ENCODE measurements at regions not wholly inside any gene's neighbourhood (a gene's known extent, or its start where the extent isn't known, plus 50 kb on each side); places are given as distances from the start of the nearest gene placed in this dataset.

GRCh38 chr6:23031986-23032385 lies 462.6 kb downstream of the HDGFL1 start:
- Mint-ChIP-seq H3K4me3 (no peak overlapping the region), H3K4me1 (peaks cover 15% of the 10 kb centered on the region), H3K27ac (no peak overlapping the region), H3K9me3 (no peaks in the 10 kb centered on the region), H3K27me3 (ENCODE audit: insufficient read depth, low read depth) (no peaks in the 10 kb centered on the region), H3K36me3 (no peaks in the 10 kb centered on the region)
- Histone ChIP-seq H3K9ac (no peak overlapping the region), H3K4me3 (no peak overlapping the region), H3K9me3 (ENCODE audit: low read depth) (no peaks in the 10 kb centered on the region), H2AFZ (replicated peaks) (no peak overlapping the region), H3K27me3 (no peaks in the 10 kb centered on the region), H3F3A (ENCODE audit: low read depth) (no peaks in the 10 kb centered on the region), H3K27ac (no peak overlapping the region), H3K79me2 (ENCODE audit: low read depth) (no peaks in the 10 kb centered on the region), H3K36me3 (no peaks in the 10 kb centered on the region), H3K4me2 (no peak overlapping the region), H4K20me1 (ENCODE audit: low read depth) (no peaks in the 10 kb centered on the region), H3K4me1 (peaks cover 7% of the 10 kb centered on the region)
- no peak for TF ChIP-seq CTCF (IDR thresholded peaks at IDR 0.05)
- no peak for TF ChIP-seq EZH2phosphoT487 (IDR thresholded peaks at IDR 0.05)
- no peak for TF ChIP-seq EZH2 (IDR thresholded peaks at IDR 0.05)
- no peak for DNase-seq (ENCODE audit: low spot score)

- Histone ChIP-seq H3K4me1 (no peaks in the 10 kb centered on the region), H3K4me3 (no peak overlapping the region), H3F3A (ENCODE audit: low read depth) (no peaks in the 10 kb centered on the region), H3K27me3 (no peaks in the 10 kb centered on the region), H3K27ac (no peak overlapping the region), H2AFZ (replicated peaks) (no peak overlapping the region), H3K9me3 (ENCODE audit: low read depth) (no peaks in the 10 kb centered on the region), H3K4me2 (no peak overlapping the region), H4K20me1 (ENCODE audit: low read depth) (no peaks in the 10 kb centered on the region), H3K9ac (no peak overlapping the region), H3K79me2 (ENCODE audit: low read depth) (no peaks in the 10 kb centered on the region), H3K36me3 (no peaks in the 10 kb centered on the region)
- H3K4me3 Mint-ChIP-seq, result no peak overlapping the region
- H3K4me1 Mint-ChIP-seq, result no peaks in the 10 kb centered on the region
- no peak for DNase-seq (ENCODE audit: low spot score)
- H3K27ac Mint-ChIP-seq, result no peak overlapping the region
- H3K9me3 Mint-ChIP-seq, result no peaks in the 10 kb centered on the region
- TF ChIP-seq EZH2phosphoT487 (IDR thresholded peaks at IDR 0.05), result no peak
- TF ChIP-seq EZH2 (IDR thresholded peaks at IDR 0.05), result no peak
- no peak for TF ChIP-seq CTCF (IDR thresholded peaks at IDR 0.05)
- no peaks in the 10 kb centered on the region for H3K36me3 Mint-ChIP-seq
- peaks cover 2% of the 10 kb centered on the region for H3K27me3 Mint-ChIP-seq (ENCODE audit: insufficient read depth, low read depth)
These were observed 465.6 kb downstream of the HDGFL1 start for GRCh38 chr6:23034926-23035325.

- Histone ChIP-seq H3K4me1 (no peaks in the 10 kb centered on the region), H3K4me2 (no peak overlapping the region), H2AFZ (replicated peaks) (no peak overlapping the region), H3K36me3 (no peaks in the 10 kb centered on the region), H4K20me1 (ENCODE audit: low read depth) (no peaks in the 10 kb centered on the region), H3K27ac (no peak overlapping the region), H3K79me2 (ENCODE audit: low read depth) (no peaks in the 10 kb centered on the region), H3K27me3 (no peaks in the 10 kb centered on the region), H3K4me3 (no peak overlapping the region), H3F3A (ENCODE audit: low read depth) (no peaks in the 10 kb centered on the region), H3K9me3 (ENCODE audit: low read depth) (no peaks in the 10 kb centered on the region), H3K9ac (no peak overlapping the region)
- Mint-ChIP-seq H3K9me3 (no peaks in the 10 kb centered on the region), H3K27ac (no peak overlapping the region), H3K27me3 (ENCODE audit: insufficient read depth, low read depth) (peaks cover 2% of the 10 kb centered on the region), H3K36me3 (no peaks in the 10 kb centered on the region), H3K4me1 (no peaks in the 10 kb centered on the region), H3K4me3 (no peak overlapping the region)
- DNase-seq (ENCODE audit: low spot score), result no peak
- TF ChIP-seq EZH2phosphoT487 (IDR thresholded peaks at IDR 0.05), result no peak
- no peak for TF ChIP-seq CTCF (IDR thresholded peaks at IDR 0.05)
- no peak for TF ChIP-seq EZH2 (IDR thresholded peaks at IDR 0.05)
These were observed 467.1 kb downstream of the HDGFL1 start for GRCh38 chr6:23036406-23036983.

Measured in neural progenitor cell (in vitro differentiated cells).